ENCODE measurements at regions not wholly inside any gene's neighbourhood (a gene's known extent, or its start where the extent isn't known, plus 50 kb on each side); places are given as distances from the start of the nearest gene placed in this dataset.
"Not testable (repeated sequence)": the region's sequence is repeated elsewhere in the genome, so short reads cannot be mapped to it uniquely, and the experiment has no call there.

DNA sequence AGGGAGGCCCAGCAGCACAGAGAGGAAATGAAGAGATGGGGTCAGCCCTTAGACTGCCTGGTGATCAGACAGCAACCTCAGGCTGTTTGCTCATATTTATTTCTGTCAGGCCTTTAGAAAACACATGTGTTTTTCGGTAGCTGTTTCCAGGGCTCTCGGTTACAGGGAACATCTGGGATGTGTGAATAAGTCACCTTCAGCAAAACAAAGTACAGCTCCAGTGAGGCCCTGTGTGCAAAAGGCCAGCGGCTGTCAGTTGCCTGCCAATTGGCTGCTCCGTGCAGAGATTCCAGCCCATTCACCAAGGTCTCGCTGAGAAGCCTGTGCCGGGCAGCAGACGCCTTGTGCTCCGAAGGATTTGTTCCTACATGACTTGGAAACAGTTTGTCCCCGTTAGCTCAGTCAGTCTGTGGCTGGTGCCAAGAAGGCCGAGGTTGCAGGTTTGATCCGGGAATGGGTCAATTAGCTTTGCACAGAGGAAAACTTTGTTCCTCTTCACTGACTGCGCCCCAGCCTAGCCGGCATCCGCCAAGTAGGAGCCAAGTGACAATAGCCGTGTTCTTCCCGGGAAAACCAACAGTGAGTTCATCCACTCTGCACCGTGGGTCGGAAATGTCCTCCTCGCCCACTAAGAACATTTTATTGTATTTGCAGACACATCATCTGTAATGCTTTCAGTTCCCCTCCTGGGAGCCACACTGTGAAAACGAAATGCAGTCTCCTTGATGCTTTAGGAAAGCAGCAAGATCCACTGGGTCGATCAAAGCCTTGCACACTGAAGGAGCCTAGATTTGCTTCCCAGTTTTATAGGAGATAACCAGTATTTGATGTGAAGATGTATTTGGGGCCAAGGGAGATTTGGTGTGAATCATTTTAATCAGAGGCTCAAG, 315.4 kb upstream of the CDYL start:
- DNase-seq (ENCODE audit: low read depth in 2 of 2), result no peak

DNA sequence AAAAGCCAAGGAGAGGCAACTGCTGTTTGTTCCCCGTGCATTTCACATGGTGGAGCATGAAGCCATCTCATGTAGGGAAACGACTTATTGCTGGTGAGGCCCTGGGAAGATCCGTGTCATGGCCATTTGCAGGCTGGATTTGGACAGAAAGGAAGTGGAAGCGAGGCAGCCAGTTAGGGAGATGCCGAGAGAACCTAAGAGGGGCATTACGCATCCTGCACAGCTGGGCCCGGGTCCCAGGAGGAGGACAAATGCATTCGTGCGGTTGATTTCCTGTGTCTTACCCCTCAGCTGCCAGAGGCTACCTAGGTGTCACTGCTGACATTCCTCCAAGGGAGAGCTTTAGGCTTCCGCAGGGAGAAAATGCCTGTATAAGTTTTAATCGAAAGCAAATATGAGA, 316.2 kb upstream of the CDYL start:
- DNase-seq (ENCODE audit: low read depth in 2 of 2), result no peak

DNA sequence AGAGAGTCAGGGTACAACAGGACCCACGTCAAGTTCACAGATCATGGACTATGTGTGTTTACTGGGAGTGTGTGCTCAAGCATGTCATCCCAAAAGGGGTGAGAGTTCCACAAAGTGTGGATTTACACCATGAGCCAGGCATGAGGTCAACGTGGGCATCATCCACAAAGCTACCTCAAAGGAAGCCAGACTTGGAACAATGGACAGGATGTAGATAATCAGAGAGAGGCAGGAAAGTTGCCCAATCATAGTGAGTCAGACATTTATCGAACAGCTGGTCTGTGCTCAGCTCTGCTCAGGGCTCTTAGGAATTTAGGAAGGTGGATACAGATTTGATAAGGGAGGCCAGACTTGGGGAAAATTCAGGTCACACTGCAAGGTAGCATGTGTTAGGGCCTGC, 317.2 kb upstream of the CDYL start:
- no peak for DNase-seq (ENCODE audit: low read depth in 2 of 2)

DNA sequence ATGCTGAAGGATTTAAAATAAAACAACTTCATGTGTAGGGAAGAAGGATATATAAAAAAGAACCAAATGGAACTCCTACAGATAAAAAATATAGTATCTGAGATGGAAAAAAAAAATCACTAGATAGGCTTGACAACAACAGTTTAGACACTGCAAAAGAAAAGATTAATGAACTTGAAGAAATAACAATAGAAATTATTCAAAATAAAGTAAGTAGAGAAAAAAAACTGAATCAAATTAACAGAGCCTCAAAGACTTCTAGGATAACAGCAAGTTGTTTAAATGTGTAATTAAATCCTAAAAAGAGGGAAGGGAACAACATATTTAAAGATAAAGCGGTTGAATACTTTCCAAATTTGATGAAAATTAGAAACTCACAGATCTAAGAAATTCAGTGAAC, 316.3 kb upstream of the ECI2 start:
- DNase-seq (ENCODE audit: low read depth in 2 of 2), result no peak

DNA sequence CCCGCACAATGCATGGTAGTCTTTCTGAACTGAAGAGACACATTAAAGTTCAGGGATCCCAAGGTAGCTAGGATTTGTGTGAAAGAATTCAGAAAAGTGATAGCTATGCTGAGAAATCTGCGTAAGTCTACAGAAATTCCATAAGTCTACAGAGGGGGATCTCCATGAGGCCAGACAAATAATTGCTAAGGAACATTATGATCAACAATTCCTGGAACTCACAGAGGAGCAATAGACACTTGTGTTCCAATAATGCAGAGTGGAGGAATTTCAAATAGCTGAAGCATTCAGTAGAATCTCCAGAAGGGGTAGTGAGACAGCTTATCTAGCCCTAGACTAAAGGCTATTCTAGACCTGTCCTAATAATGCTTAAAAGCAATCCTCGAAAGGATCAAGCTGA, 315.7 kb upstream of the ECI2 start:
- no peak for DNase-seq (ENCODE audit: low read depth in 2 of 2)

DNA sequence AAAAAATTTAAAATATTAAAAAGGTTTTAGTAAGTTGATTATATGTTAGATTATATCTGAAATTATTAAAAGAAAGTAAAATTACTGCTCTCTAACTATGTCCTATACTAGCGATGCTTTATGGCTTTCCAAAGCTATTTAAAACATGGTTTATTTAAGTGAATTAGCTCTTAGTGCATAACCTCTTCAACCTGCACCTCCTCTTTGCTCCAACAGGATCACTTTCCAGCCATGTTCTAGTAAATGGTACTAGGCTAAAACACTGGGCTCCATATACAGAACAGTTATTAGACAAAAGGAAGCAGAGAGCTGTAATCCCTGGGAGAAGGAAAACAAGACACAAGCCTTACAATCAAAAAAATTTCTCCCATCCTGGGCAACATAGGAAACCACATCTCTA, 314.9 kb upstream of the ECI2 start:
- no peak for DNase-seq (ENCODE audit: low read depth in 2 of 2)

DNA sequence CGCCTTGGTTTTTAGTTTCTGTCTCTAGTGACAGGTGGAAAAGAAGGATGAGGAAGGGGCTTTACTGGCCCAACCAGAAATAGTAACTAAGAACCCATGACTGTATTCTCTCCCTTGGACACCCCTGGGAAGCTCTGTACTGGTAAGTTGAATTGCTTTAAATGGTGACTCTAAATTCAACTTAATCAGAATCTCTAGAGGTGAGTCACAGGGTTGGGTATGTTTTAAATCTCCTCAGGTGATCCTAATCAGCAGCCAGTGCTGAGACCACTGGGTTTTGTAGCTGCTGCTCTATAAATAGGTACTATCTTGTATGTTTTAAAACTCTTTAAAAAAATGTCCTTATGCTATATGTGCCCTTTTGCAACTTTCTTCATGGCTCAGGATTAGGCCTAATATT, 314.0 kb upstream of the ECI2 start:
- DNase-seq (ENCODE audit: low read depth in 2 of 2), result no peak

DNA sequence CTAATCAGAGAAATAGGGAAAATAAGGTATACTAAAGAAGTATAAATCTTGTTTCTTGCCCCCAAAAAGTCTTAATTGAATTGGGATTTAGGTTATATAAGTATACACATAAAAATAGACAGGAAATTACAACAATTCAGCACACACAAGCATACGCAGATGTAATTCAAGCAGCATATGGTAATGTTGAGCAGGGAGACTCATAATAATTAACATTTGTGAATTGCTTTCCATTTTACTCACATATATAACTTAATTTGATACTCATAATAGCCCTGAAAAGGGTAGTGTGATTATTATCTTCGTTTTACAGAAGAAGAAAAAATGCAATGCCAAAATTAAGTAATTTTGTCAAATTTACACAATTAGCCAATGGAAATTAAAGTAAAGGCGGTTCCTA, 313.5 kb upstream of the ECI2 start:
- DNase-seq (ENCODE audit: low read depth in 2 of 2), result no peak

DNA sequence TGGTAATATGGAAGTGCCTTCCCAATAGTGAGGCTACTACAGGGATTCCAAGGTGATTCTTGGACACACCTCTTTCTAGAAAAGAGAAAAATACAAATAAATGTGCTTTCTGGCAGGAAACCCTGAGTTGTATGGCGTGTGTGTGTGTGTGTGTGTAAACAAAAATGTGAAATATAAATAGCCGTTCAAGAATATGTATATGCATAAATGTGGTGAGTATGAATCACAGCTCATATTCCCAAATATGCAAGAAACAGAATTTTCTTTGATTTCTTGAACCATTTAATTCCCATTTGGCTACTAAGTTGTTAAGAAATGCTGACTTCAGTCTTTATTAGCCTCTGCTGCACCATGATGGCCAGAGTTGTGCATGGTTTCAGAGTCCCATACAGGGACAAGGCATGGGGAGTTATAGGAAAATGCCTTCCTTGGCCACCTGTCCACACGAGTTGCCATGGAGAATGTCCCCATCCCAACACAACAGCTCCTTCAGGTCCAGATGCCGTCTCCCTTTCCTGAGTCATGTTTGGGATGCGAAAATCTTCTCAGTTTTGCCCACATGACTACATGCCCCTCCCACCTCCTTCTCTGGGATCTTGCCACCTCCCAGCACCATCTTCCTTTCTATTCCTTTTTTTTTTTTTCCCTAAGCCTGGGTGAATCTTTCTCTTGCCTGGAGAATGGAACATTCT, 312.4 kb upstream of the ECI2 start:
- no peak for DNase-seq (ENCODE audit: low read depth in 2 of 2)

DNA sequence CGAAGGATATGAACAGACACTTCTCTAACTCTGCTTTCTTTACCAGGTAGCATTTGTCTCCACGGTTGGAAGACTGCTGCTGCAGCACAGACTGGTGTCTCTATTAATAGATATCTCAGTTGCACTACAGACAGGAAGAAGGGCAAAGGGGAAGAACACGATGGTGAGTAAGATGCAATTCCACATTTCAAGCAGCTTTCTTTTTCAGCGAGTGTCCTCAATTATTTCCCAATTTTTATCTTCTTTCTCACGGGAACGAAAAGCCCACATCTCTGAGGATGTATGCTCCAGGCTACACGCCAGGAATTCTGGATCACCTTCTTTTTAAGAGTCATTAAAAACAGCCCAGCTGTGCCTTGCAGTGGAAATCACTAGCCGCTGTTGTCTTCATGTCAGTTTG, 311.6 kb upstream of the ECI2 start:
- DNase-seq (ENCODE audit: low read depth in 2 of 2), result no peak

DNA sequence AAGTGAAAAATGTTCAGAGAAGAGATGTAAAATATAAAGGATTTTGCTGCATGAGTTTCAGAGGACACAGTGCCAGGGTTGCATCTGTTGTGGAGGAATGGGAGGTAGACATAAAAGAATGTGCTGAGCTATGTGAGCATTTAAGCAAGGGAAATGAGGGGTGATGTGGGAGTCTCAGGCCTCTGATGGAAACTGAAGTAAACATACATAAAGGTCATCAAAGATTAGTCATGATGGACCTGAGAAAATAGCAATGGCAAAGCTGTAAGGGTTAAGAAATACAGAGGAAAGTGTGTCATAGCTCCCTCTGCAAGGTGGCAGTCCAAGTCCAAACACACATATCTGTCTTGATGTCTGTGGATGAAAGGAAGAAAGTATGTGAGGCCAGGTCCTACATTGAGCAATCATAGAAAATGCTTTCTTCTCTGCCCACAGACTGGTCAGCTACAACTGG, 306.6 kb upstream of the ECI2 start:
- DNase-seq (ENCODE audit: low read depth in 2 of 2), result no peak

DNA sequence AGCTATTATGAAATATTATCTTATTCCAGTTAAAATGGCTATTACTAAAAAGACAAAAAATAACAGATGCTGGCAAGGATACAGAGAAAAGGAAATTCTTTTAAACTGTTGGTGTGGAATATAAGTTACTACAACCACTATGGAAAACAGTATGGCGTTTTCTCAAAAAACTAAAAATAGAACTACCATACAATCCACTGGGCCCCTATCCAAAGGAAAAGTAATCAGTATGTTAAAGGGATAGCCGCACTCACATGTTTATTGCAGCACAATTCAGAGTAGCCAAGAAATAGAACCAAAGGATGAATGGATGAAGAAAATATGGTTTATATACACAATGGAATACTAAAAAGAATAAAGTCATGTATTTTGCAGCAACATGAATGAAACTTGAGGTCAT, 303.8 kb upstream of the ECI2 start:
- DNase-seq (ENCODE audit: low read depth in 2 of 2), result no peak

DNA sequence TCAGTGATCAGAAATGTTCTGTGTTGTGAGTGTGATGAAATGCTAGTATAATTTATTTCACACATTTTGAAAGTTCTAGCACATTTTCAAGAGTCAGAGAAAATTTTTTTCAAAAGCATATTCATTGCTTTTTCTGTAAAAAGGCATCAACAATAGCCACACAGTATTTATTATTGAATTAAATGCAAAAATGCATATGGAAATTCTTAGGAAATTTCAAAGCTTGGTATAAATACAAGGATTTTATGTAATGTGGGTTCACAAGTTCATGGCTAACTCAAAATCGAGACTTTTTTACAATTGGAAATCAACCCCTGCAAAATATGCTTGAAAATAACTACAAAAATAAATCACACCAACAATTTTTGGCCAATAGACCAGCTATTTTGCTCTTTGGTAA, 302.0 kb upstream of the ECI2 start:
- no peak for DNase-seq (ENCODE audit: low read depth in 2 of 2)

DNA sequence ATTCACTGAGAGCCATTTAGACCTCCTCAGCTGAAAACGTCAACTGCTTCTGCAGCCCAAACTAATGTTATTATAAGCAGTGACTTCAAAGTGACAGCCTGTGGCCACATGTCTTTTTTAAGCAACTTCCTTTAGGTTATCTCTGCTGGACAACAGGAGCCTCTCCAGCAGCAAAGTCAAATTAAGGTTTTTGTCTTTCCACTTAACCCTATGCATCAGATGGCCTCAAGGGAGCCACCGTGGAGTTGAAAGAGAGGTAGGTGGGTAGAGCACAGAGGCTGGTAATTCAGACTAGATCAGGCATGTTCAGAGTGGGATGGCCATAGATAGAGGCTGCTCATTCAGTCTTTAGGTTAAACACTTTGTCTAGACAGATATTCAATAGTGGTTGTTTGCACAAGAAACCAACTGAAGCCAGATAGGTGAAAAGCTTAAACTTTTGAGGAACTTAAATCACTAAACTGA, 300.6 kb upstream of the ECI2 start:
- DNase-seq (ENCODE audit: low read depth in 2 of 2), result no peak

DNA sequence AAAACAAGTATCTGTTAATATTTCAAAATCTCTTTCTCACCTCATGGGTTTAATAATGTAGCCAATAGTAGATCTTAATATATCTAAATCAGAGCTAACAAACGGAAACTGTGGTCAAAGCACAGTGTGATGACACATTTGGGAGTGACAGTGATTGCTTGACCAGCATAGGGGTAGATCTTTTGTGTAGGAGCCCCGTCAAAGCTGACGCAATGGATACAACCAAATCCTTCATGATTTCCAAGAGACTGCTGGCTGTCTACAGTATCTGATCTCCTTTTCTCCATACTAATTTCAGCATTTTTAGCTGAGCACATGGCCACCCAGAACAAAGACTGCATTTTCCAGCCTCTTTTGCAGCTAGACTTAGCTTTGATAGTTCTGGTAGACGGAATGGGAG, 299.3 kb upstream of the ECI2 start:
- DNase-seq (ENCODE audit: low read depth in 2 of 2), result no peak

DNA sequence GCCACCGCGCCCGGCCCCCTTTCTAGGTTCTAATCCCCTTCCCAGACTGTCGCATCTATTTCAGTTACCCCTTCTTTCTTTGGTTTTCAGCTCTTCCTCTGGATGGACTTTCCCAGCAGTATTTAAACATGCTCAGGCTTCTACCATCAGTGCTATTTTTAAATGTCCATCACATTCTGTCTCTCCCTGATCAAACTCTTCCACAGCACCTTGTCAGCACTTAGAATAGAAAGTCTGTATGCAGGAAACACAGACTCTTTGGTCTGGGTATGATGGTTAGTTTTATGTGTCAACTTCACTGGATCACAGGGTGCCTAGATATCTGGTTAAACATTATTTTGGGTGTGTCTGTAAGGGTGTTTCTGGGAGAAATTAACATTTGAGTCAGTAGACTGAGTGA, 297.8 kb upstream of the ECI2 start:
- no peak for DNase-seq (ENCODE audit: low read depth in 2 of 2)

DNA sequence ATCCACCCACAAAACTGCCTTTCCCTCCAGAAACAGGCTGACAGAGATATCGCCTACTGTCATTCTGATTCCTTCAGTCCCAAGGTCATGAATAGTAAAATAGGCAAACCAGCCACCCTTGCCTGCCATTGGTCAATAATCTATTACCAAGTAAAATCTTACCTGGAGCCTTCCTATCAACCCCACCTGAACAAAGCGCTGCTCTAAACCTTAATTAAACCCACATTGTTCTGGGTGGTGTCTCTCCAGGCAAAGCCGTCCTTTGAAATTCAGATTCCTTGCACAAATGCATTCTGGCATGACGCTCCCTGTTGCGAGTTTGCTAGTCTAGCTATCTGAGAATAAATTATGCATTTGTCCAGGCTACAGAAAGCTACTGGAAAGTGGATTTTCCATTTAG, 291.6 kb upstream of the ECI2 start:
- no peak for DNase-seq (ENCODE audit: low read depth in 2 of 2)

DNA sequence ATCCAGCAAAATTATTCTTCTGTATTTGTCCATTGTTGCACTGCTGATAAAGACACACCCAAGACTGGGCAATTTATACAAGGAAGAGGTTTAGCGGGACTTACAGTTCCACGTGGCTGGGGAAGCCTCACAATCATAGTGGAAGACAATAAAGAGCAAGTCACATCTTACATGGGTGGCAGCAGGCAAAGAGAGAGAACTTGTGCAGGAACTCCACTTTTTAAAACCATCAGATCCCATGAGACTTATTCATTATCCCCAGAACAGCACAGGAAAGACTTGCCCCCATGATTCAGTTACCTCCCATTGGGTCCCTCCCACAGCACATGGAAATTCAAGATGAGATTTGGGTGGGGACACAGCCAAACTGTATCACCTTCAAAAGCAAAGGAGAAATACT, 286.5 kb upstream of the ECI2 start:
- no peak for DNase-seq (ENCODE audit: low read depth in 2 of 2)

DNA sequence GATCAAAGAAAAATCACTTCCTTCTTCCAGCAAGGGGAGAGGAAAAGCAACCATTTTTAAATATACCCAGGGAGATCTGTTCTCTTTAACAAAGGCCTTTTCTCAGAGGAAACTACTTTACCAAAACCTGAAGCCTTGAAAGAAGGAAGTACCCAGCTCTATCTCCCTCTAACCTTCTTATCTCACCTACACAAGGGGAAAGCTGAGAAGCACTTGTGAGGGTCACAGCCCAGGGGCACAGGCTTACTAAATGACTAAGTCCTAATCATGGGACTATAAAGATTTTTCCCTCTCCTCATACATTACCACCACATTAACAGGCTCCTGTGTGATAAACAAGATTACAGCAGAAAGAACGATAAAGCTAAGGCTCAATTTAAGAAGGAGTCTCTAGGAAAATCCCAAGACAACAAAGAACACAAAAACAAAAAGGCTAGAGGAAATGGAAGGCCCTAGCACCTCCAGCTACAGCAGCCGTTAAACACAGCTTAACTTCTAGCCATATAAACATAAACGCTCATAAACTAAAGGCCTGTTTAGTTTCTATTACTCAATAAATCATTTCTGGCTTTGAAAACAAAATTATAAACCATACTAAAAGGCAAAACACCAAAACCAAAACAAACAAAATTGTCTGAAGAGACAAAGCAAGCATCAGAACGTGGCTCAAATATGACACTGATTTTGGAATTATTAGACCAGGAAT, 284.9 kb upstream of the ECI2 start:
- DNase-seq (ENCODE audit: low read depth in 2 of 2), result no peak

DNA sequence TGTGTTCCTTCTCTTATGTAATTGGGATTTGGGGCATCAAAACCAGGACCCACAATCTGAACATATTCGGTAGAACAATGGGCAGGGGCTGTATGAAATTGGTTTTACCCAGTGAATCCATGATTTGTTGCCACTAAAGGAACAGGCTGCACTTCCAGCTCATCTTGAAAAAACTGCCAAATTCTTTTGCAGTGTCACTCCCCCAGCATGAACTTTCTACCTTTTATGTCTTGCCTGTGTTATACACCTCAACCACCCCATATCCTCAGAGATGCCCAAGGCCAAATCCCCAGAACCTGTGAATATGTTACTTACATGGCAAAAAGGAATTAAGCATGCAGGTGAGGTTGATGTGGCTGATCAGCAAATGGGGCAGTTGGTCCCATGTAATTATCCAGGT, 280.2 kb upstream of the ECI2 start:
- DNase-seq (ENCODE audit: low read depth in 2 of 2), result no peak

DNA sequence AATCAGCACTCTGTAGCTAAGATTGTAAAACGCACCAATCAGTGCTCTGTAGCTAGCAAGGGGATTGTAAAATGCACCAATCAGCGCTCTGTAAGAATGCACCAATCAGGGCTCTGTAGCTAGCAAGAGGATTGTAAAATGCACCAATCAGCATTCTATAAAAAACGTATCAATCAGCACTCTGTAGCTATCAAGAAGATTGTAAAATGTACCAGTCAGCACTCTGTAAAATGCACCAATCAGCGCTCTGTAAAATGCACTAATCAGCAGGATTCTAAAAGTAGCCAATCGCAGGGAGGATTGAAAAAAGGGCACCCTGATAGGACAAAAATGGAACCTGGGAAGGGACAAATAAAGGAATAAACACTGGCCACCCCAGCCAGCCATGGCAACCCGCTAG, 278.7 kb upstream of the ECI2 start:
- DNase-seq (ENCODE audit: low read depth in 2 of 2), result not testable (repeated sequence)

DNA sequence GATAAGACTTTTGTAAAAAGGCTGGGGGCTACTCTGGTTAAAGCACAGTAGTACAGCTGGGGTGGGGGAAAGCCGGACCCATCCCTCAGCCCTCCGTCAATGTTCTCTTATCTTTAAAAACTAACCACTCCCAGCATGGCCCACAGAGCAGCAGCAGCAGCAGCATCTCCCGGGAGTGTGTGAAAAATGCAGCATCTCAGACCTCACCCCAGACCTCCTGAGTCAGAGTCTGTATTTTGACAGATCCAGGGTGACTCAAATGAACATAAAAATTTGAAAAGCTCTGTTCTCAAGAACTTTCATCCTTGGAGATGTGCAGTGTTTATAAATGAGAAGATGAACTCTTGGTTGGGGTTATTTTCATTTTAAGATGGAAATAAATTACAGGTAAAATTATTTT, 277.7 kb upstream of the ECI2 start:
- DNase-seq (ENCODE audit: low read depth in 2 of 2), result no peak

DNA sequence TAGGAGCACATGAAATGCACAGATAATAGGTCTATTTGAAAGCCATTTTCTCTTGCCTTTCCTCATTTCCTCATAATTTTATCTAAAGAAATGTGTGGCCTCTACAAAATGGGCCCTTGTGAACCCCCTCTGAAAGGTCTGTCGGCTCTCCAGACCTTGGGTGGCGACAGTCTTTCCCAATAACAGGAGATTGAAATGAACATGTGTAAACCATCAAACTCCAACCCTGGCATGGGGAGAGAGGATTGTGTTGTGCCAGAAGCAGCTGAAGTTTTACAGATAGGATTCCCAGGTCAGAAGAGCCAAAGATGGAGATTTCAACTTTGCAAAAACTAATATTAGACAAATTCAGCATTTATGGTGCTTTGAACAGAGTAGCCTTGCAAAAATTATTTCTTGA, 277.1 kb upstream of the ECI2 start:
- no peak for DNase-seq (ENCODE audit: low read depth in 2 of 2)
